GM19452 (cell line): ENCODE measurements at regions not wholly inside any gene's neighbourhood (a gene's known extent, or its start where the extent isn't known, plus 50 kb on each side); places are given as distances from the start of the nearest gene placed in this dataset.
"Not testable (repeated sequence)": the region's sequence is repeated elsewhere in the genome, so short reads cannot be mapped to it uniquely, and the experiment has no call there.

ENCODE experiments used
- ATAC-seq: cut with Tn5 transposase; IDR thresholded peaks from one replicate; pipeline ENCODE4 v1.9.1; 2021; ENCODE audit not compliant: unreplicated experiment

DNA sequence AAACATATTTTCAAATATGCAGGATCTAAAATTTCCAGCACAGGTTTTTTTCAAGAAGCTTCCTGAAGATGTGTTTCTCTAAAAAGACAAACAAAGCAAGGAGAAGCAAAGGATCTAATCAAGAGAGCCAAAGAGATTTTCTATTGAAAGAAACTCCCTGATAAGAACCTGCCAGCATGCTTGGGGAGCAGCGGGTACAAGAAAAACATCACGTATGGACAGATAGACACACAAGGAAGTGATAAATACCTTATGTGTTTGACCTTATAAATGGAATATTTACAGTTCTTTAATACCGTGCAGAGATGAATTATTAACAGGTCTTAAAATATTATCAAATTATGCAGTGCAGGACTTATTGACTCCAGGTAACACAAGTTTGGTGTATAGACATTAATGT, 562.1 kb downstream of the DACH1 start:
- ATAC-seq, result no peak

DNA sequence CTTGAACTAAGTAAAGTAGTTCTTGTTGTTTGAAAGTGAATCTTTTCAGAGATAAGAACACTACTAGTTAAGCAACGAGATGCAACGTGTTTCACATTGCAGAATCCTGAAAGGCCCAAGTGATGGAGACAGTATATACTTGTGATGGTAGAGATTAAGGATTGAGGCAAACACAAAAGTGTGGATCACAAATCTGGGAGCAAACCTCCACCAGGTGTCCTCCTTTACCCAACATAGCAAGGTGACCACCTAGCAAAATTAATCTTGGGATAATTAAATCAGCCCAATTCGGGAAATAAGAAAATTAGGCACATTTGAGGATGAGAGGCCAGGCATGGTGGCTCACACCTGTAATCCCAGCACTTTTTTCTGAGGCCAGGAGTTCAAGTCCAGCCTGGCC, 563.9 kb downstream of the DACH1 start:
- no peak for ATAC-seq

DNA sequence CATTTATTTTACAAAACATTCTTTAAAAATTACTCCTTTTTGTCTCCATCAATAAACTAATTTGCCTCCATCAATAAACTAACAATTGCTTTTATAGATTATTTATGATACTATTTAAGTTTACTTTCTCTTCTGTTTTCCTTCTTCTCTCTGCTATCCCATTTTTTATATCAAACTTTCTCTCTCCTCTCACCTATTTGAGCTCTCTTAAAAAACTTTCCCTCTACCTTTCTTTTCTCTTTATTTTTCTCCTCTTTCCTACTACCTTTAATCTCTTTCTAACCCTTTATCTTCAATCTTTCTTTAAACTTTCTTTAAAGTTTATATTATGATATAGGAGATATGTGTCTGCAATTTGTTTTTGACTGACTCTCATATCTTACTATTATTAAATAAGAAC, 566.4 kb downstream of the DACH1 start:
- no peak for ATAC-seq

DNA sequence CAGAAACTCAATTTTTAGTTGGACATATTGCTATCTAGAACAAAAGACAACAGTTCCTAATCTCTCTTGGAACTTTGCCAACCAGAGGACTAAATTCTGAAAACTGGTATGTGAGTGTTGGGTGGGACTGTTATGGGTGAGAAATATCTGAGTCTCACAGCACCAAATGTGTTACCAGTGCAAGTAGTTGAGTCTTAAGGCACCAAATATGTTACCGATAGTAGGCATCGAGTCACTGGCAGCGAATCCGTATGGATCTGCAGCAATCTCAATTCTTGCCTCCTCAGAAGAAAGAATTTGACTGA, 575.2 kb downstream of the DACH1 start:
- ATAC-seq, result peak; percentile 5

DNA sequence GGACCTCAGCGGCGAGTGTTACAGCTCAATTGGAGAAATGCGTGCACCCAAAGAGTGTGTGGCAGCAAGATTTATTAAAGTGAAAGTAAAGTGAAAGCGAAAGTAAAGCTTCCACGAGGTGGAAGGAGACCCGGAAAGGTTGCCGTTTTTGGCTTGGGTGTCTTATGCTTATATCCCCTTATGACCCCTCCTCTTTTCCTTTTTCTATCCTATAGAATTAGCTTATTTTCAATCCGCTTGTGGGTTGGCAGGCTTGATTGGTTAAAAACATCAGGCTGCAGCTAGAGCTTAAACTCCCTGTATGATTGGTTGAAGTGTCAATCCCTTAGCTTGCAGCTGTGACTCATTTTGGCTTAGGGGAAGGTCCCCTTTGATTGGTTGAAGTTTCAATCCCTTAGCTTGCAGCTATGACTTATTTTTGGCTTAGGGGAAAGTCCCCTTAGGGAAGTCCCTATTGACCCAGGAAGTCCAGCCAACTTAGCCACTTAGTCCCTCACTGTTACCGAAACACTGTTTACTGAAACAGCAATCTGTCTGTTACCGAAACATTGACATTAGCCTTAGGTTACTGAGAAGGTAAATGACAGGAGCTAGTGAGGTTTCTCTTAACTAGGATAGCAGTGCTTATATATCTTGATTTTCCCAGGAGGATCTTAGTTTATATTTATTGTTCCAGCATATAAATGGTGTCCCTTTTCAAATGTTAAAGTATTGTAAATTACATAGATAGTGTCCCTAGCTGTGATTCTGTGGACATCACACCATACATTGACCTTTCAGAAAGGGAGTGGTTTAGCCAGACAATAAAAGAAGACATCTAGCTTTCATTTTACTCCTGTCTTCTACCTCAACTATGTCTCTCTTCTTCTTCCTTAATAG, 575.8 kb downstream of the DACH1 start:
- ATAC-seq, result peak; percentile 93

DNA sequence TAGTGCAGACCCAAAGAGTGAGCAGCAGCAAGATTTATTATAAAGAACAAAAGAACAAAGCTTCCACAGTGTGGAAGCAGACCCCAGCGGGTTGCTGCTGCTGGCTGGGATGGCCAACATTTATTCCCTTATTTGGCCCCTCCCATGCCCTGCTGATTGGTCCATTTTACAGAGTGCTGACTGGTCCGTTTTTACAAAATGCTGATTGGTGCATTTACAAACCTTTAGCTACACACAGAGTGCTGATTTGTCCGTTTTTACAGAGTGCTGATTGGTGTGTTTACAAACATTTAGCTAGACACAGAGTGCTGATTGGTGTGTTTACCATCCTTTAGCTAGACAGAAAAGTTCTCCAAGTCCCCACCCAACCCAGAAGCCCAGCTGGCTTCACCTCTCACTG, 577.0 kb downstream of the DACH1 start:
- ATAC-seq, result not testable (repeated sequence)

DNA sequence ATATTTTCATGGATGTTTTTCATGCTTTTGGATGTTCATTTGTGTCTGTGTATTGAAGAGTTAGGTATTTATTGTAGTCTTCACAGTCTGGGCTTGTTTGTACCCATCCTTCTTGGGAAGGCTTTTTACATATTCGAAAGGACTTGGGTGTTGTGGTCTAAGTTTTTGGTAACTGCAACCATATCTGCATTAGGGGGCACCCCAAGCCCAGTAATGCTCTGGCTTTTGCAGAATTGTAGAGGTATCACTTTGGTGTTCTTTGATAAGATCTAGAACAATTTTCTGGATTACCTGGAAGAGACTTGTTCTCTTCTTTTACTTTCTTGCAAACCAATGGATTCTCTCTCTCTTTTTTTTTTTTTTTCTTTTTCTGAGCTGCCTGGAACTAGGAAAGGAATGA, 581.3 kb downstream of the DACH1 start:
- ATAC-seq, result no peak

DNA sequence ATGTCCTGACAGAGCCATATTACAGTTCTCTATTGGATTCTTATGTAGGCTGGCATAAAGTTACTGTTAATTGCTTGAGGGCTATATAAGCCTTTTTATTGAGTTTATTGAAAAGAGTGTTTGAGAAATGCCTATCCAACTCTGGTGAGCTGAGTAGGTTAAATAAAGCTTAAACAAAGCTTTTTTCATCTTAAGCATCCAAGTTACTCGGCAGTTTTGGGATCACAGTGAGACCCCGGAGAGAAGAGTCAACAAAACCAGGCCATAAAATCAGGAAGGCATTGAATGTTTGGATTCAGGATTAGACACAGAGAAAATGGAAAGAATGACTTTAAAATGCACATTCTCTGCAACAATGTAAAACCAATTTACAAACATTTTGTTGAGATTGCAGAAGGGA, 588.5 kb downstream of the DACH1 start:
- no peak for ATAC-seq

DNA sequence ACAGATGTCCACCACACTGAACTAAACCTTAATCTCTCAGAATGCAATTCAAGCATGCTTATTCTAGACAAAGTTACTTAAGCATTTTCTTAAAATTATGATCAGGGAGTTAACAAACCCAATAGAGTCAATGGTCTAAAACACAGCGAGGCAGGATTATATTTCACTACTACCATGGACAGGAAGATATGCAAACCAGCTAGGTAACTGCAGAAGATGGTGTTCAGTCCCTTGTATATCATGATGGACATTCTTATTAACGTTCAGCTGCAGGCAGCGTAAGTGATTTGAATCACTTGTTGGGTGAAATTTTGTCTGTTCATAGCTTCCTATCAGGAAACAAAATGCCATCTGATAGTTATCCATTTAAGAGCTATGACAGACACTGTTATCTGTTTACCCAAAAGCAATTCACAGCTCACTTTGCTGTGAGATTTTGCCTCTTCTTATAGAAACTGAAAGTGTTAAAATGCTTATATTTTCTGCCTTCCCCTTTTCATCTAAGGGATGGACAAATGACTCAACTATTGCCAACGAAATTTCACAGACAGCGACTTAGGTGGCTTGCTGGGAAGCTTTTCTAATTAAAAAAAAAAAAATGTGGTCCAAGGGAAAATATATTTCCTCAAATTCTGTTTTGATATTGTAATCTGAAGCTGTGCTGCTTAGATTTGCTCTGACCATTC, 591.9 kb downstream of the DACH1 start:
- ATAC-seq, result peak; percentile 93

DNA sequence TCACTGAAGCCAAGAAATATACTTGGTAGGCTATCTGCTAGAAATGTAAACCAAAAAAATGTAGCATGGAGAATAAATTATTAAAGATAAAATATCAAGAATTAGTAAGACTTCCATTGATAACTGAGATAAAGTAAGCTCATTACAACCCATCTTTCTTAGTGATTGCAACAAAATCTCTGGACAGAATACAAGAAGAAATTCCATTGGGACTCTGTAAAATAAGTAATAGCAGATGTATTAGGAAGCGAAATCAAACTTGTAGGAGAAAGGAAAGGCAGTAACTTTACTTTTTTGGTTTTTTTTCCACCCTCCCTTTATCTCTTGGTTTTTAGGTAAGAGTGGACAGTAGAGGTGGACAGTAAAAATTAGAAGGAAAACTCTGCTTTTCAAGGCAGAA, 605.7 kb downstream of the DACH1 start:
- ATAC-seq, result no peak

DNA sequence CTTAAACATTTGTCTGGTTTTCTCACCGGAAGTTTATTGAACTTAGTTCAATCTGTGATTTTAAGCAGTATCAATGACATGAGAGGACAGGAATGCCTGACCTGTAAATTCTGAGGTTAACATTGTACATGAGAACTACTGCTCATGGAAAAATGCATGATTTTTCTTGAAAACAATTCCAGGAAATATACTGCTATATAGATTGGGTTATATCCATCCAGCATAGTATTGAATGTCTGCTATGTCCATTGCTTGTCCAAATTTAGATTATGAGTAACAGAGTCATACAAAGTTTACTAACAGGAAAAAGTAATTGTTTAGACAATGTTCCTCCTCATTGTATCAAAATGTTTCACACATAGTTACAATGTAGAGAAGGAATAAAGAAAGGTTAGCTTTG, 606.8 kb downstream of the DACH1 start:
- ATAC-seq, result no peak

DNA sequence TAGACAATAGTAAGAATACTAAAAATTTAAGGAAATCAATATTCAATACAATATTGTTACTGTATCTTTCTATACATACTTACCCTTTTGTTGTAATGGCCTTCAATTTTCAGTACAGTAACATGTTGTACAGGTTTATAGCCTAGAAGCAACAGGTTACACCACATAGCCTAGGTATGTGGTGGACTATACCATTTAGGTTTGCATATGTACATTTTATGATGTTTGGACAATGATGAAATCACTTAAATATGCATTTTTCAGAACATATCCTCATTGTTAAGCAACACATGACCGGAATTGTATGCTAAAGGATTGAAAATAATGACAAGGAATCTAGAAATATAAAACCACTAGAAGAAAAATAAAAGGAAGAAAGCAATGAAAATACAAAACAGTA, 611.4 kb downstream of the DACH1 start:
- no peak for ATAC-seq

DNA sequence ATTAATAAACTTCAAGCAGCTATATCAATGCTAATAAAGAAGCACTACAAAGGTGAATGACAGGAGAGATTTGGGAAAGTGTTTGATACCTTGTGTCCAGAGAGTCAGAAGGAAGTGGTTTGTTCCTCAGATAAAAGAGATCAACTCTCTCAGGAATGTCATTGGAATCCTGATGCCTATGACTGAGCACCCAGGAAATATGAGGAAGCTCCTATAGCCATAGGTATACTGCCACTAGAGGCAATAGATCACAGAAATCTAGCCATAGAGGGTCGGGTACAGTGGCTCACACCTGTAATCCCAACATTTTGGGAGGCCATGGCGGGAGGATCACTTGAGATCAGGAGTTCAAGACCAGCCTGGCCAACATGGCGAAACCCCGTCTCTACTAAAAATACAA, 612.6 kb downstream of the DACH1 start:
- no peak for ATAC-seq

DNA sequence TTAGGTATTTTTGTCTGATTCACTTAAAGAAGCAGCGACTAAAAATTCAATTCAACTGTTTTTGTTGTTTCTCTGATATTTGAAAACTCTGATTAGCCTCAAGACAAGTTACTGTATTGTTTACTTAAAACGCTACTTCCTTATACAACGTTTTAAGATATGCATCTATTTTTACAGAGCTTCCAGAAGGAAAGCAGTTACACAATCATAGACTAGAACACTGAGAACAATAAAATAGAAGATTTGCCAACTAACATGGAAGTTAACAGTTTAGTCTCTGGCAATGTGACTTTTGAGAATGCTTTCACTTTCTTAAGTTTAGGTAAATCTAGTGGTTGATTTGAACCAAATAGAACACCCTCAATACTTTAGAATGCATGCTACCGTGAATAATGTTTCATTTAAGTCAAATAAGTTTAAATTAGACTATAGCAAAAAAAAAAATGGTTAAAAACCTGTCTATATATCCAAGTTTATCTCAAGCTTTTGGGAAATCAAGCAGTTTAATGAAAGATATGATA, 614.8 kb downstream of the DACH1 start:
- no peak for ATAC-seq

DNA sequence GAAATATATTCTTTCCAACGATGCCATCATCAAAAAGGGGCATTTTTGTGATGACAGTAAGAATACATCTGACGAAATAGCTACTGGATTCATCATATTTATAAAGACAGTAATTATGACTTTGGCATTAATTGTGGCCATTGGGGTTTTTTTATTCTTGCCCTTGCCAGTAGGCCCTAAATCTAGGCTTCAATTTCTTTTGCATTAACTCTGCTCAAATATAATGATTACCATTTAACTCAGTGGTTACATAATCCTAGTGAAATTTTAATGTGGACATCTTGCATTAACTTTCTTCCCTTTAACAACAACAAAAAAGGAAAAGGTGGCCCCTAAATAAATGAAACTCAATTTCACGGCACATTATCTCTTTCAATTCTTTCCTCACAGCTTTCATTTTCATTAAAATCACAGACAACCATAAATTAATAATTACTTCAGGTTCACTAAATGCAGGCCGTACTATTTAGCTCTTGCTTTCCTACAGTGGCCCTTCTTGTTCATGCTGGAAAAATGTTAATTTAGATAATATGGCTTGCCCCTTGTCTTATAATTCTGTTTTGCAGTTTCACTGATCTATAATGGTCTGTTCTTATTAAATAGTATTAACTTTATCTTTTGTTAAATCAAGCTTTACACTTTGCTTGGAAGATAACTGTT, 615.6 kb downstream of the DACH1 start:
- ATAC-seq, result no peak

DNA sequence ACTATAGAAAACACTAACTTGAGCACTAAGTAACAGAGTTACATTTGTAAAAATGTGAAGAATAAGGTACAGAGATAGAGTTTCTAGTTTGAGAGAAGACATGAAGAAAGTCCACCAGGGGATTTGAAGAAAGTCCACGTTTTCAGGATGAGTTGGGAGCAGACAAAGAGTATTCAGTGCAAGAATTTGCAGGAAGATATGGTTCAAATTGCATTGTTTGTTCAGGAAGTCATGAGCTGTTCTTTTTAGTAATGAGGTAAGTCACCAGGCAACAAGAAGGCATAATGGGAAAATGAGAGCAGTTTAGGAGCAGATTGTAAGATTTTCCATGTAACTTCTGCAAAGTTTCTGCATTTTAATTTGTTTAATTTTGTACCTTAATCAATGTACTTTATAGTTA, 618.0 kb downstream of the DACH1 start:
- no peak for ATAC-seq

DNA sequence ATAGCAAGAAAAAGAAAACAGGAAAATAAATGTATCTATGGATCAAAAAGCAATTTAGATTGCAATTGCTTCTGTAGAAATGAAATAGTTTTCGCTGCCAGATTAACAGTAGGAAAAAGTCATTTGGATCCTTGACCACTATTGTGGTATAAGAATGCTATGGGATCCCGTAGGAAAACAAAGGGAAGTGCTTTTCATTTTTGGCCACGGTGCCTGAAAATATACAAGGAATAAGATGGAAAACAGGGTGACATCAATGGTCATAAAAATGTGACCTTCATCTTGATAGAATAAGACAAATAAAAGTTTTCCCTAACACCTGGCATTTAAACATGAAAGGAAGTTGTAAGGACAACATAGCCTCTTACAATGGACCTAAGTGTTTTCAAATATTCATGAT, 622.8 kb downstream of the DACH1 start:
- no peak for ATAC-seq

DNA sequence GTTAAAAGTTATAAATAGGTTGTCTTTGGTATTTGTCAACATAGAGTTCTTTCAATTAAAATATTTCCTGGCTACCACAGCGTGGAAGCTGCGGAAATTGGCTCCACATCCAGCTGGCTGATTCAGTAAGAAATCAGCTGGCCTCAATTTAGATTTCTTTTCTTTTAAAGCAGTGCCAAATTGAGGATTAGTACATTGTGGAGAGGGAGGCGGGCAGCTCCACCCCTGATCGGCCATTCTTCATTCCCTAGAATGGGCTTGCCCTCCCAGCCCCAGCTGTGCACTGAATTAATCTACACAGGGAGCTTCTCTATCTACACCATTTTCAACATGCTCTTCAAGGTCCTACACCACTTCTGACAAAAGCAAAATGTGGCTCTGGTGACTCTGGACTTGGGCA, 624.8 kb downstream of the DACH1 start:
- ATAC-seq, result no peak

DNA sequence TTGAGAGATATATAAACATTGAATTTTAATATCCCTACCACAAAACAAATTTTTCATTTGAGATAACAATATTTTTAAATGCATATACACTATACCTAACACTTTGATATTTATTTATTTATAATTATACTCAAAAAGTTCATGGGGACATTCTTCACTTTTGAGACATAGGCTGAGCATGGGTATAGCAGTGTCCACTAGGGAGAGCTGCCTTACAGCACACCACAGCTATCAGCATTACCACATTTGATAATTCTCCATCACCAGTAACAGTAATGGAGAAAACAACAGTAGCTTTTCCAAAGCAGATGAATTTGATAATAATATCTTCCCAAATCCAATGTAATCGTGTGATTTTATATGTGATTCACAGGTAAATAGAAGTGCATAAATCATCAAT, 626.1 kb downstream of the DACH1 start:
- ATAC-seq, result no peak

DNA sequence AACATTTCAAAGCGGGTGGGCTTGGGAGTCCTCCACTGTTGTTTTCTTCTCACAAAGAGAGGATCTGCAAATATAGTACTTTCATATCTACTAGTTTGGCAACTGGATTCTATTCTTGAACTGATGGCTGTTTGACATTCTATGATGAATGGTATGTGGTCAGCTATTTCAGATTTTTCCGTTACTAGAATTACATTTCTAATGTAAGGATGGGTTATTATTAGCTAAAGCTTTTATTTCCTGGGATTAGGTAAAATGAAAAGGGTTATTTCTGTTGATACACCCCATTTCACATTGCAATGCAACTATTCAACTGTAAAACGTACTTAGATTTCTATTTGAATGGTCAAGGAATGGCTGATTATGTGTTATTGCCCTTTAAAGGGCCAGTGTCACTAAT, 629.7 kb downstream of the DACH1 start:
- no peak for ATAC-seq

DNA sequence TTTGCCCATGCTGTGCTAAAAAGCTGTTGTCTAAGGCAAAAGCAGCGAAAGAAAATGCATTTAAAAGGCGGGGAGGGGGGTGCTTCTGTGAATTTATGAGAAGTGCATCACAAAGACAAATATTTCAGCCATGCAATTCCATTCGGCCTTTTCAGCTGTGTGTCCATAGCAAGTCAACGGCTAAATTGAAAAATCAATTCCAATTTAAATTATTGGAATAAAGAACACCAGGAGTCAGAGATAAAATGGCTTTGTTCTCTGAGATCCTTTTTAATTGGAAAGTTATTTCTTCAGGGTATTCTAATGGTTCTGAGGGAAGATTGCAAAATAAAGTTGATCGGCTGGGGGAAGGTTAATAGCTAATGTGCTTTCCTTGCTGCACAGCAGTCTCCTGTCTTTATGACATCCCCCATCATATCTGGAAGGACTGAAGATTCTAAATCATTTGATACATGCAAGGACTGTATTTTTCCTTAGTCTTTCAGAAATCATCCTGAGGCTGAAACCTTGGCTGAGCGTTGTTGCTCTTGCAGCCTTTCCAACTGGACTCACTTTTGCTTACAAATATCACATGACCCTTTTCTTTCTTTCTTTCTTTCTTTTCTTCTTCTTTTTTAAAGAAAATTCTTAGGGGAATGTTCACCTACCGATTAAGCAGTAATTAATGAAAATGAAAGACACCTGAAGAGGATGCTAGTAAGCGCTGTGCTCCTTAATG, 647.1 kb downstream of the DACH1 start:
- ATAC-seq, result no peak
